IMR-90 (cell line): ENCODE measurements at regions not wholly inside any gene's neighbourhood (a gene's known extent, or its start where the extent isn't known, plus 50 kb on each side); places are given as distances from the start of the nearest gene placed in this dataset.

Experiments used
- ATAC-seq: fragments of 200-7000 bp; cut with Tn5 transposase; 2 replicates; pipeline ENCODE4 v1.9.1; 2020; ENCODE audit warnings: low read depth, mild to moderate bottlenecking, moderate library complexity
- BruUV-seq: library from RNA; stranded (reverse); fragments of 400-500 nt; replicated peaks from 2 replicates; lab custom pipeline; 2021; lab: Mats Ljungman, UMichigan
- CTCF ChIA-PET: fragments of 300-600 bp; formaldehyde crosslinking; extraction: SDS; loops from one replicate; lab custom pipeline; 2021; ENCODE audit warnings: antibody characterized with exemption; lab: Yijun Ruan, JAX
- POLR2A ChIA-PET: fragments of 300-600 bp; sonication (Branson Sonifier 250); formaldehyde crosslinking; loops from one replicate; lab custom pipeline; 2022; ENCODE audit warnings: antibody characterized with exemption; ENCODE audit not compliant: unreplicated experiment; lab: Charles Lee
- DNase-seq: peaks from one replicate; pipeline ENCODE4 v3.0.0; 2013
- H2AFZ ChIP-seq: replicated peaks from 2 replicates; pipeline ENCODE3; 2013; ENCODE audit warnings: low read length, mild to moderate bottlenecking; ENCODE audit not compliant: poor library complexity
- H2AK5ac ChIP-seq: 2 replicates; pipeline ENCODE4 v1.6.1; 2013; ENCODE audit warnings: low read depth, low read length, inconsistent platforms
- H2AK9ac ChIP-seq: replicated peaks from 2 replicates; pipeline ENCODE3; 2013; ENCODE audit warnings: mild to moderate bottlenecking, low read depth, low read length, moderate library complexity; ENCODE audit not compliant: poor library complexity
- H2BK120ac ChIP-seq: 2 replicates; pipeline ENCODE4 v1.6.1; 2013; ENCODE audit warnings: low read depth, low read length, inconsistent platforms
- H2BK15ac ChIP-seq: 3 replicates; pipeline ENCODE4 v1.6.1; 2013; ENCODE audit warnings: low read depth, low read length, inconsistent platforms
- H2BK20ac ChIP-seq: 2 replicates; pipeline ENCODE4 v1.6.1; 2013; ENCODE audit warnings: low read depth, mild to moderate bottlenecking, inconsistent platforms, low read length, moderate library complexity
- H2BK5ac ChIP-seq: 2 replicates; pipeline ENCODE4 v1.6.1; 2013; ENCODE audit warnings: mild to moderate bottlenecking, low read depth, low read length, inconsistent platforms; ENCODE audit not compliant: poor library complexity, severe bottlenecking
- H3K14ac ChIP-seq: replicated peaks from 2 replicates; pipeline ENCODE4 v1.6.1; 2013; ENCODE audit warnings: low read depth, low read length, inconsistent platforms
- H3K18ac ChIP-seq: 2 replicates; pipeline ENCODE4 v1.6.1; 2013; ENCODE audit warnings: low read depth, low read length, control low read depth
- H3K23ac ChIP-seq: 2 replicates; pipeline ENCODE4 v1.6.1; 2013; ENCODE audit warnings: low read depth, low read length, inconsistent platforms
- H3K27ac ChIP-seq: 2 replicates; pipeline ENCODE4 v1.5.1; 2013; ENCODE audit warnings: mild to moderate bottlenecking, control low read depth, low read length; ENCODE audit not compliant: insufficient read depth
- H3K27me3 ChIP-seq: 2 replicates; pipeline ENCODE4 v1.6.1; 2013; ENCODE audit warnings: low read length; ENCODE audit not compliant: control insufficient read depth, insufficient read depth
- H3K36me3 ChIP-seq: 2 replicates; pipeline ENCODE4 v1.6.1; 2013; ENCODE audit warnings: low read length, mixed read lengths; ENCODE audit not compliant: control insufficient read depth, insufficient read depth
- H3K4ac ChIP-seq: 2 replicates; pipeline ENCODE4 v1.6.1; 2013; ENCODE audit warnings: low read depth, low read length, inconsistent platforms
- H3K4me1 ChIP-seq: 2 replicates; pipeline ENCODE4 v1.6.1; 2013; ENCODE audit warnings: low read length, mixed read lengths; ENCODE audit not compliant: control insufficient read depth, insufficient read depth
- H3K4me2 ChIP-seq: 2 replicates; pipeline ENCODE4 v1.6.1; 2013; ENCODE audit warnings: low read depth, mild to moderate bottlenecking, control low read depth, low read length, moderate library complexity
- H3K4me3 ChIP-seq: 2 replicates; pipeline ENCODE4 v1.5.1; 2013; ENCODE audit warnings: low read depth, mild to moderate bottlenecking, control low read depth, low read length, moderate library complexity; ENCODE audit not compliant: insufficient read depth
- H3K56ac ChIP-seq: 2 replicates; pipeline ENCODE4 v1.6.1; 2013; ENCODE audit warnings: low read length, inconsistent platforms; ENCODE audit not compliant: insufficient read depth; ENCODE audit errors: extremely low read depth
- H3K79me1 ChIP-seq, 2 experiments: 2 replicates each; pipeline ENCODE4 v1.6.1; 2013; ENCODE audit warnings: low read length in 2 of 2, inconsistent platforms in 1 of 2, low read depth in 1 of 2
- H3K9ac ChIP-seq: 2 replicates; pipeline ENCODE4 v1.6.1; 2013; ENCODE audit warnings: low read depth, low read length, control low read depth
- H3K9me1 ChIP-seq: 2 replicates; pipeline ENCODE4 v1.6.1; 2013; ENCODE audit warnings: low read length, inconsistent platforms; ENCODE audit not compliant: insufficient read depth
- H3K9me3 ChIP-seq: 2 replicates; pipeline ENCODE4 v1.6.1; 2013; ENCODE audit warnings: low read length; ENCODE audit not compliant: control insufficient read depth, insufficient read depth
- H4K20me1 ChIP-seq: 2 replicates; pipeline ENCODE4 v1.6.1; 2013; ENCODE audit warnings: low read length, inconsistent platforms; ENCODE audit not compliant: insufficient read depth
- H4K5ac ChIP-seq: 2 replicates; pipeline ENCODE4 v1.6.1; 2013; ENCODE audit warnings: mild to moderate bottlenecking, low read depth, low read length, control low read depth
- H4K8ac ChIP-seq, 2 experiments: 2 replicates each; pipeline ENCODE4 v1.6.1; 2013; ENCODE audit warnings: low read depth in 2 of 2, low read length in 2 of 2, control low read depth in 1 of 2, inconsistent platforms in 1 of 2
- H4K91ac ChIP-seq: 2 replicates; pipeline ENCODE4 v1.6.1; 2013; ENCODE audit warnings: low read depth, low read length, inconsistent platforms; ENCODE audit not compliant: insufficient read depth
- BHLHE40 ChIP-seq: fragments of 150-350 bp; IDR thresholded peaks from 2 replicates; pipeline ENCODE4 v1.6.1; 2016; ENCODE audit warnings: mild to moderate bottlenecking, low read depth, low read length
- CEBPB ChIP-seq: IDR thresholded peaks from 2 replicates; pipeline ENCODE4 v1.6.1; 2012; ENCODE audit warnings: low read depth, low read length, improper control_type of control experiment
- CHD1 ChIP-seq: IDR thresholded peaks from 2 replicates; pipeline ENCODE4 v1.6.1; 2012; ENCODE audit warnings: low read depth, low read length, improper control_type of control experiment
- FOS ChIP-seq: fragments of 150-350 bp; IDR thresholded peaks from 2 replicates; pipeline ENCODE4 v1.6.1; 2016; ENCODE audit warnings: low read depth, low read length
- MAFK ChIP-seq: IDR thresholded peaks from 2 replicates; pipeline ENCODE4 v1.6.1; 2012; ENCODE audit warnings: low read depth, low read length, improper control_type of control experiment
- MAZ ChIP-seq: IDR thresholded peaks from 2 replicates; pipeline ENCODE4 v1.6.1; 2012; ENCODE audit warnings: low read depth, mild to moderate bottlenecking, low read length, improper control_type of control experiment, moderate library complexity, borderline replicate concordance
- MXI1 ChIP-seq: IDR thresholded peaks from 2 replicates; pipeline ENCODE4 v1.6.1; 2012; ENCODE audit warnings: low read depth, mild to moderate bottlenecking, low read length, moderate library complexity, borderline replicate concordance
- NFE2L2 ChIP-seq: fragments of 150-350 bp; IDR thresholded peaks from 2 replicates; pipeline ENCODE4 v1.6.1; 2016; ENCODE audit warnings: low read depth, mild to moderate bottlenecking, low read length
- POLR2A ChIP-seq: IDR thresholded peaks from 2 replicates; pipeline ENCODE4 v1.6.1; 2012; ENCODE audit warnings: mild to moderate bottlenecking, low read depth, low read length
- RAD21 ChIP-seq: IDR thresholded peaks from 2 replicates; pipeline ENCODE4 v1.6.1; 2012; ENCODE audit warnings: low read length, improper control_type of control experiment
- RCOR1 ChIP-seq: IDR thresholded peaks from 2 replicates; pipeline ENCODE4 v1.6.1; 2012; ENCODE audit warnings: mild to moderate bottlenecking, low read length, improper control_type of control experiment; ENCODE audit not compliant: insufficient replicate concordance
- RFX5 ChIP-seq: IDR thresholded peaks from 2 replicates; pipeline ENCODE4 v1.8.0; 2012; ENCODE audit warnings: low read depth, mild to moderate bottlenecking, low read length, moderate library complexity
- SMC3 ChIP-seq: fragments of 150-350 bp; IDR thresholded peaks from 2 replicates; pipeline ENCODE4 v1.6.1; 2016; ENCODE audit warnings: low read depth, mild to moderate bottlenecking, antibody characterized with exemption, low read length, moderate library complexity
- WGBS, 2 experiments: methylation state at CpG; one replicate each; pipeline versions ENCODE4 v1.1.5 to v1.1.7; 2013; ENCODE audit warnings: missing lambda C conversion rate in 2 of 2; ENCODE audit not compliant: insufficient read length in 1 of 2; ENCODE audit errors: extremely low coverage in 2 of 2; 5-methylcytosine and 5-hydroxymethylcytosine counted together
- dilution Hi-C: fragments of 300-500 bp; cut with HindIII; formaldehyde crosslinking; loops from one replicate; pipeline ENCODE4 v1.14.3; 2018; ENCODE audit warnings: low sequenced_read_pairs; ENCODE audit not compliant: unreplicated experiment
- in situ Hi-C: fragments of 300-500 bp; cut with MboI; formaldehyde crosslinking; loops from 3 replicates; pipeline ENCODE4 v1.14.3; 2019; ENCODE audit warnings: low sequenced_read_pairs, inconsistent platforms, mixed read lengths
- intact Hi-C: fragments of 100-400 bp; cut with micrococcal nuclease; formaldehyde crosslinking; loops from 2 replicates; pipeline ENCODE4 v1.10.0; 2022
- TF ChIP-seq, protein P1 (sequence below): fragments of 150-350 bp; IDR thresholded peaks from 2 replicates; pipeline ENCODE4 v1.6.1; 2016; ENCODE audit warnings: low read depth, mild to moderate bottlenecking, low read length, moderate library complexity, borderline replicate concordance
- TF ChIP-seq, protein P2 (sequence below): conservative IDR thresholded peaks from 2 replicates; pipeline ENCODE4 v1.5.1; 2012; ENCODE audit warnings: mild to moderate bottlenecking, low read depth, low read length, improper control_type of control experiment
- TF ChIP-seq, protein P3 (sequence below): fragments of 150-350 bp; IDR thresholded peaks from 2 replicates; pipeline ENCODE4 v1.6.1; 2017; ENCODE audit warnings: mild to moderate bottlenecking, antibody characterized with exemption, low read length, low read depth

DNA sequence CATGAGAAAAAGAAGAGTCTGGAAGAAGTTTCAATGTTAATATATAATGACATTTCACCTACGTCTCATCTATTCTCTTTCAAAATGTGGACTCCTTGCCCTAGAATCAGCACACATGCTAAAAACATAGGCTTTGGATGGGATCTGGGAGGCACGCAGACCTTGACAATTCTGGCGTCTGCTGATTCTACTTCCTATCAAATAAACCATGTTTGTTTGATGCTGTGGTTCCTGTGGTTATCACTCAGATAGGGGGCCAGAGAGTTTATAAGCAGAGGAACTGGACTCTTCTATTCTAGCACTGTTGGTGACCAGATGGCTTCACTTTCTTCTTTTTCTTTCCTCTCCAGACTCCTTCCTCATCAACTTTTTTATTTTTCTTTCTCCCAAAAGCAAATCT is 336.8 kb downstream of the DIPK2A start:
- Histone ChIP-seq H3K23ac (no peak overlapping the region), H2AK9ac (no peak overlapping the region), H3K56ac (no peak overlapping the region), H2BK15ac (no peak overlapping the region), H3K4me3 (no peak overlapping the region), H4K91ac (no peak overlapping the region), H3K9me3 (peaks cover 2% of the 10 kb centered on the region; the same call in 1 of the 2 replicates), H3K4me2 (no peak overlapping the region), H3K9me1 (no peaks in the 10 kb centered on the region), H4K5ac (no peak overlapping the region), H2AK5ac (no peak overlapping the region), H3K27ac (no peak overlapping the region), H2BK120ac (no peak overlapping the region), H3K27me3 (no peaks in the 10 kb centered on the region), H3K18ac (no peak overlapping the region), H4K8ac (no peak overlapping the region), H3K4me1 (no peaks in the 10 kb centered on the region), H3K36me3 (no peaks in the 10 kb centered on the region), H2BK20ac (no peak overlapping the region), H2BK5ac (no peak overlapping the region), H3K14ac (no peak overlapping the region), H4K20me1 (no peaks in the 10 kb centered on the region), H3K79me1 (no peaks in the 10 kb centered on the region), H3K9ac (no peak overlapping the region), H3K4ac (no peak overlapping the region), H2AFZ (no peak overlapping the region)
- in situ Hi-C loops (no loop called here), intact Hi-C loops (no loop called here), dilution Hi-C loops (no loop called here)
- TF ChIP-seq, protein P1, sequence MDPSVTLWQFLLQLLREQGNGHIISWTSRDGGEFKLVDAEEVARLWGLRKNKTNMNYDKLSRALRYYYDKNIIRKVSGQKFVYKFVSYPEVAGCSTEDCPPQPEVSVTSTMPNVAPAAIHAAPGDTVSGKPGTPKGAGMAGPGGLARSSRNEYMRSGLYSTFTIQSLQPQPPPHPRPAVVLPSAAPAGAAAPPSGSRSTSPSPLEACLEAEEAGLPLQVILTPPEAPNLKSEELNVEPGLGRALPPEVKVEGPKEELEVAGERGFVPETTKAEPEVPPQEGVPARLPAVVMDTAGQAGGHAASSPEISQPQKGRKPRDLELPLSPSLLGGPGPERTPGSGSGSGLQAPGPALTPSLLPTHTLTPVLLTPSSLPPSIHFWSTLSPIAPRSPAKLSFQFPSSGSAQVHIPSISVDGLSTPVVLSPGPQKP, result no peak
- TF ChIP-seq BHLHE40 (no peak), CHD1 (no peak), RAD21 (no peak), SMC3 (no peak), POLR2A (no peak), MXI1 (no peak), RCOR1 (no peak), MAZ (no peak), RFX5 (no peak), MAFK (no peak), CEBPB (no peak), FOS (no peak), NFE2L2 (no peak)
- TF ChIP-seq, protein P2, sequence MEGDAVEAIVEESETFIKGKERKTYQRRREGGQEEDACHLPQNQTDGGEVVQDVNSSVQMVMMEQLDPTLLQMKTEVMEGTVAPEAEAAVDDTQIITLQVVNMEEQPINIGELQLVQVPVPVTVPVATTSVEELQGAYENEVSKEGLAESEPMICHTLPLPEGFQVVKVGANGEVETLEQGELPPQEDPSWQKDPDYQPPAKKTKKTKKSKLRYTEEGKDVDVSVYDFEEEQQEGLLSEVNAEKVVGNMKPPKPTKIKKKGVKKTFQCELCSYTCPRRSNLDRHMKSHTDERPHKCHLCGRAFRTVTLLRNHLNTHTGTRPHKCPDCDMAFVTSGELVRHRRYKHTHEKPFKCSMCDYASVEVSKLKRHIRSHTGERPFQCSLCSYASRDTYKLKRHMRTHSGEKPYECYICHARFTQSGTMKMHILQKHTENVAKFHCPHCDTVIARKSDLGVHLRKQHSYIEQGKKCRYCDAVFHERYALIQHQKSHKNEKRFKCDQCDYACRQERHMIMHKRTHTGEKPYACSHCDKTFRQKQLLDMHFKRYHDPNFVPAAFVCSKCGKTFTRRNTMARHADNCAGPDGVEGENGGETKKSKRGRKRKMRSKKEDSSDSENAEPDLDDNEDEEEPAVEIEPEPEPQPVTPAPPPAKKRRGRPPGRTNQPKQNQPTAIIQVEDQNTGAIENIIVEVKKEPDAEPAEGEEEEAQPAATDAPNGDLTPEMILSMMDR, result no peak
- TF ChIP-seq, protein P3, sequence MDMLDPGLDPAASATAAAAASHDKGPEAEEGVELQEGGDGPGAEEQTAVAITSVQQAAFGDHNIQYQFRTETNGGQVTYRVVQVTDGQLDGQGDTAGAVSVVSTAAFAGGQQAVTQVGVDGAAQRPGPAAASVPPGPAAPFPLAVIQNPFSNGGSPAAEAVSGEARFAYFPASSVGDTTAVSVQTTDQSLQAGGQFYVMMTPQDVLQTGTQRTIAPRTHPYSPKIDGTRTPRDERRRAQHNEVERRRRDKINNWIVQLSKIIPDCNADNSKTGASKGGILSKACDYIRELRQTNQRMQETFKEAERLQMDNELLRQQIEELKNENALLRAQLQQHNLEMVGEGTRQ, result no peak
- POLR2A ChIA-PET, result no interaction called here
- WGBS, 2 experiments, result no CpG with 5 or more reads among the region's 3 CpGs
- no TSS peak for BruUV-seq
- no peak for DNase-seq
- no peak for ATAC-seq
- CTCF ChIA-PET, result interaction anchor here (0.6 kb wide), 1 partner anchor 1236 kb away, joined by 4 read pairs; no protein-coding TSS in a partner anchor
